WTC11 (cell line): ENCODE measurements at regions not wholly inside any gene's neighbourhood (a gene's known extent, or its start where the extent isn't known, plus 50 kb on each side); places are given as distances from the start of the nearest gene placed in this dataset.

ENCODE experiments used
- ATAC-seq: fragments of 200-7000 bp; cut with Tn5 transposase; 2 replicates; pipeline ENCODE4 v1.10.0; 2021; ENCODE audit warnings: mild to moderate bottlenecking, moderate library complexity
- CTCF ChIA-PET: fragments of 300-600 bp; sonication (Branson Sonifier 250); formaldehyde crosslinking; loops from one replicate; lab custom pipeline; 2021; ENCODE audit warnings: antibody characterized with exemption; lab: Charles Lee
- POLR2A ChIA-PET: fragments of 350-600 bp; sonication (Branson Sonifier 250); formaldehyde crosslinking; loops from one replicate; lab custom pipeline; 2021; ENCODE audit warnings: antibody characterized with exemption; lab: Charles Lee
- DNase-seq: peaks from one replicate; pipeline ENCODE4 v3.0.0; 2021; ENCODE audit warnings: low spot score
- H3K27ac Mint-ChIP-seq: 2 replicates; pipeline ENCODE4 v1.8.0; 2021; ENCODE audit warnings: mixed read lengths
- H3K27me3 Mint-ChIP-seq: 2 replicates; pipeline ENCODE4 v1.8.0; 2021; ENCODE audit warnings: low read depth, mild to moderate bottlenecking, moderate library complexity, mixed read lengths
- H3K36me3 Mint-ChIP-seq: 2 replicates; pipeline ENCODE4 v1.8.0; 2021; ENCODE audit warnings: mixed read lengths
- H3K4me1 Mint-ChIP-seq: 2 replicates; pipeline ENCODE4 v1.8.0; 2022; ENCODE audit warnings: mixed read lengths
- H3K4me3 Mint-ChIP-seq: 2 replicates; pipeline ENCODE4 v1.8.0; 2021; ENCODE audit warnings: mild to moderate bottlenecking, moderate library complexity, mixed read lengths
- H3K9me3 Mint-ChIP-seq: 2 replicates; pipeline ENCODE4 v1.8.0; 2021; ENCODE audit warnings: mixed read lengths
- ESRRA ChIP-seq: sonication (generic); formaldehyde crosslinking; IDR thresholded peaks from 2 replicates; pipeline ENCODE4 v1.8.1; 2022; ENCODE audit warnings: mild to moderate bottlenecking, missing genetic modification reagents, borderline replicate concordance
- FOXP4 ChIP-seq: sonication (generic); formaldehyde crosslinking; IDR thresholded peaks from 2 replicates; pipeline ENCODE4 v1.8.0; 2022; ENCODE audit warnings: mild to moderate bottlenecking, missing genetic modification reagents
- GABPB1 ChIP-seq: sonication (generic); formaldehyde crosslinking; IDR thresholded peaks from 2 replicates; pipeline ENCODE4 v1.8.1; 2023; ENCODE audit warnings: mild to moderate bottlenecking, missing genetic modification reagents
- GTF2I ChIP-seq: fragments of 250-450 bp; sonication (Bioruptor Pico); conservative IDR thresholded peaks from 2 replicates; pipeline ENCODE4 v1.4.0; 2021; ENCODE audit warnings: mild to moderate bottlenecking
- IRF1 ChIP-seq: sonication (generic); formaldehyde crosslinking; IDR thresholded peaks from 2 replicates; pipeline ENCODE4 v1.8.0; 2023; ENCODE audit warnings: missing genetic modification reagents
- IRF2 ChIP-seq: sonication (generic); formaldehyde crosslinking; IDR thresholded peaks from 2 replicates; pipeline ENCODE4 v1.8.0; 2022; ENCODE audit warnings: low read depth, missing genetic modification reagents, borderline replicate concordance
- MXD4 ChIP-seq: fragments of 250-450 bp; sonication (Bioruptor Pico); IDR thresholded peaks from 2 replicates; pipeline ENCODE4 v1.8.0; 2021; ENCODE audit warnings: mild to moderate bottlenecking, moderate library complexity, borderline replicate concordance
- MYBL2 ChIP-seq: sonication (generic); formaldehyde crosslinking; IDR thresholded peaks from 2 replicates; pipeline ENCODE4 v1.8.1; 2023; ENCODE audit warnings: mild to moderate bottlenecking, moderate library complexity, missing genetic modification reagents
- OVOL2 ChIP-seq: fragments of 250-450 bp; sonication (Bioruptor Pico); IDR thresholded peaks from 2 replicates; pipeline ENCODE4 v1.9.0; 2021; ENCODE audit warnings: mild to moderate bottlenecking, borderline replicate concordance
- PRDM15 ChIP-seq: sonication (generic); formaldehyde crosslinking; IDR thresholded peaks from 2 replicates; pipeline ENCODE4 v1.8.0; 2022; ENCODE audit warnings: missing genetic modification reagents
- SMAD3 ChIP-seq: sonication (generic); formaldehyde crosslinking; IDR thresholded peaks from 2 replicates; pipeline ENCODE4 v1.8.0; 2022; ENCODE audit warnings: missing genetic modification reagents, mild to moderate bottlenecking, borderline replicate concordance
- SP1 ChIP-seq: sonication (generic); formaldehyde crosslinking; conservative IDR thresholded peaks from 2 replicates; pipeline ENCODE4 v1.8.1; 2022; ENCODE audit warnings: missing genetic modification reagents
- TEAD4 ChIP-seq: sonication (generic); formaldehyde crosslinking; IDR thresholded peaks from 2 replicates; pipeline ENCODE4 v1.8.0; 2022; ENCODE audit warnings: mild to moderate bottlenecking, missing genetic modification reagents
- TP53 ChIP-seq: sonication (generic); formaldehyde crosslinking; IDR thresholded peaks from 2 replicates; pipeline ENCODE4 v1.8.1; 2023; ENCODE audit warnings: mild to moderate bottlenecking, missing genetic modification reagents
- ZNF232 ChIP-seq: sonication (generic); formaldehyde crosslinking; IDR thresholded peaks from 2 replicates; pipeline ENCODE4 v1.8.0; 2022; ENCODE audit warnings: mild to moderate bottlenecking, missing genetic modification reagents
- ZNF281 ChIP-seq: sonication (generic); formaldehyde crosslinking; IDR thresholded peaks from 2 replicates; pipeline ENCODE4 v1.8.0; 2023; ENCODE audit warnings: mild to moderate bottlenecking, missing genetic modification reagents
- ZNF416 ChIP-seq: fragments of 250-450 bp; sonication (Bioruptor Pico); IDR thresholded peaks from 2 replicates; pipeline ENCODE4 v1.9.0; 2021; ENCODE audit warnings: mild to moderate bottlenecking, inconsistent platforms
- TF ChIP-seq, protein P1 (sequence below): sonication (generic); formaldehyde crosslinking; conservative IDR thresholded peaks from 2 replicates; pipeline ENCODE4 v1.8.1; 2023; ENCODE audit warnings: mild to moderate bottlenecking, low read depth, missing genetic modification reagents, moderate library complexity
- TF ChIP-seq, protein P2 (sequence below): sonication (generic); formaldehyde crosslinking; IDR thresholded peaks from 2 replicates; pipeline ENCODE4 v1.8.0; 2023; ENCODE audit warnings: missing genetic modification reagents, mild to moderate bottlenecking, borderline replicate concordance

GRCh38 chr6:45757443-45758130, 258.1 kb downstream of the CLIC5 start (continued):
- TF ChIP-seq OVOL2, result no peak
- TF ChIP-seq, protein P1, sequence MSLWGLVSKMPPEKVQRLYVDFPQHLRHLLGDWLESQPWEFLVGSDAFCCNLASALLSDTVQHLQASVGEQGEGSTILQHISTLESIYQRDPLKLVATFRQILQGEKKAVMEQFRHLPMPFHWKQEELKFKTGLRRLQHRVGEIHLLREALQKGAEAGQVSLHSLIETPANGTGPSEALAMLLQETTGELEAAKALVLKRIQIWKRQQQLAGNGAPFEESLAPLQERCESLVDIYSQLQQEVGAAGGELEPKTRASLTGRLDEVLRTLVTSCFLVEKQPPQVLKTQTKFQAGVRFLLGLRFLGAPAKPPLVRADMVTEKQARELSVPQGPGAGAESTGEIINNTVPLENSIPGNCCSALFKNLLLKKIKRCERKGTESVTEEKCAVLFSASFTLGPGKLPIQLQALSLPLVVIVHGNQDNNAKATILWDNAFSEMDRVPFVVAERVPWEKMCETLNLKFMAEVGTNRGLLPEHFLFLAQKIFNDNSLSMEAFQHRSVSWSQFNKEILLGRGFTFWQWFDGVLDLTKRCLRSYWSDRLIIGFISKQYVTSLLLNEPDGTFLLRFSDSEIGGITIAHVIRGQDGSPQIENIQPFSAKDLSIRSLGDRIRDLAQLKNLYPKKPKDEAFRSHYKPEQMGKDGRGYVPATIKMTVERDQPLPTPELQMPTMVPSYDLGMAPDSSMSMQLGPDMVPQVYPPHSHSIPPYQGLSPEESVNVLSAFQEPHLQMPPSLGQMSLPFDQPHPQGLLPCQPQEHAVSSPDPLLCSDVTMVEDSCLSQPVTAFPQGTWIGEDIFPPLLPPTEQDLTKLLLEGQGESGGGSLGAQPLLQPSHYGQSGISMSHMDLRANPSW (CRISPR knock-in tag), result no peak
- no peak for TF ChIP-seq GTF2I (CRISPR knock-in tag)
- TF ChIP-seq IRF1 (CRISPR knock-in tag), result no peak
- TF ChIP-seq, protein P2, sequence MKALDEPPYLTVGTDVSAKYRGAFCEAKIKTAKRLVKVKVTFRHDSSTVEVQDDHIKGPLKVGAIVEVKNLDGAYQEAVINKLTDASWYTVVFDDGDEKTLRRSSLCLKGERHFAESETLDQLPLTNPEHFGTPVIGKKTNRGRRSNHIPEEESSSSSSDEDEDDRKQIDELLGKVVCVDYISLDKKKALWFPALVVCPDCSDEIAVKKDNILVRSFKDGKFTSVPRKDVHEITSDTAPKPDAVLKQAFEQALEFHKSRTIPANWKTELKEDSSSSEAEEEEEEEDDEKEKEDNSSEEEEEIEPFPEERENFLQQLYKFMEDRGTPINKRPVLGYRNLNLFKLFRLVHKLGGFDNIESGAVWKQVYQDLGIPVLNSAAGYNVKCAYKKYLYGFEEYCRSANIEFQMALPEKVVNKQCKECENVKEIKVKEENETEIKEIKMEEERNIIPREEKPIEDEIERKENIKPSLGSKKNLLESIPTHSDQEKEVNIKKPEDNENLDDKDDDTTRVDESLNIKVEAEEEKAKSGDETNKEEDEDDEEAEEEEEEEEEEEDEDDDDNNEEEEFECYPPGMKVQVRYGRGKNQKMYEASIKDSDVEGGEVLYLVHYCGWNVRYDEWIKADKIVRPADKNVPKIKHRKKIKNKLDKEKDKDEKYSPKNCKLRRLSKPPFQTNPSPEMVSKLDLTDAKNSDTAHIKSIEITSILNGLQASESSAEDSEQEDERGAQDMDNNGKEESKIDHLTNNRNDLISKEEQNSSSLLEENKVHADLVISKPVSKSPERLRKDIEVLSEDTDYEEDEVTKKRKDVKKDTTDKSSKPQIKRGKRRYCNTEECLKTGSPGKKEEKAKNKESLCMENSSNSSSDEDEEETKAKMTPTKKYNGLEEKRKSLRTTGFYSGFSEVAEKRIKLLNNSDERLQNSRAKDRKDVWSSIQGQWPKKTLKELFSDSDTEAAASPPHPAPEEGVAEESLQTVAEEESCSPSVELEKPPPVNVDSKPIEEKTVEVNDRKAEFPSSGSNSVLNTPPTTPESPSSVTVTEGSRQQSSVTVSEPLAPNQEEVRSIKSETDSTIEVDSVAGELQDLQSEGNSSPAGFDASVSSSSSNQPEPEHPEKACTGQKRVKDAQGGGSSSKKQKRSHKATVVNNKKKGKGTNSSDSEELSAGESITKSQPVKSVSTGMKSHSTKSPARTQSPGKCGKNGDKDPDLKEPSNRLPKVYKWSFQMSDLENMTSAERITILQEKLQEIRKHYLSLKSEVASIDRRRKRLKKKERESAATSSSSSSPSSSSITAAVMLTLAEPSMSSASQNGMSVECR (CRISPR knock-in tag), result no peak
- TF ChIP-seq ESRRA (CRISPR knock-in tag), result no peak
- no peak for TF ChIP-seq SP1 (CRISPR knock-in tag)
- no peak for TF ChIP-seq ZNF281 (CRISPR knock-in tag)

- DNase-seq (no peak), ATAC-seq (no peak)
- no peaks in the 10 kb centered on the region for H3K9me3 Mint-ChIP-seq
- ChIA-PET CTCF (no interaction called here), POLR2A (no interaction called here)
- peaks cover 8% of the 10 kb centered on the region for H3K4me1 Mint-ChIP-seq
- no peaks in the 10 kb centered on the region for H3K36me3 Mint-ChIP-seq
- H3K4me3 Mint-ChIP-seq, result no peak overlapping the region
- H3K27ac Mint-ChIP-seq, result no peak overlapping the region
- H3K27me3 Mint-ChIP-seq, result no peaks in the 10 kb centered on the region
- TF ChIP-seq GABPB1 (CRISPR knock-in tag) (no peak), GTF2I (CRISPR knock-in tag) (no peak), TEAD4 (CRISPR knock-in tag) (no peak), MXD4 (no peak), SMAD3 (CRISPR knock-in tag) (no peak), SP1 (CRISPR knock-in tag) (no peak), FOXP4 (CRISPR knock-in tag) (no peak), ZNF416 (no peak), TP53 (no peak), IRF2 (CRISPR knock-in tag) (no peak), ZNF232 (CRISPR knock-in tag) (no peak), PRDM15 (CRISPR knock-in tag) (no peak), MYBL2 (CRISPR knock-in tag) (no peak)
Observed at GRCh38 chr6:45756606-45757005, 259.1 kb downstream of the CLIC5 start.
